Peyer's patch (tissue), 4 donors: ENCODE measurements at regions not wholly inside any gene's neighbourhood (a gene's known extent, or its start where the extent isn't known, plus 50 kb on each side); places are given as distances from the start of the nearest gene placed in this dataset.

Source experiments
- POLR2A ChIP-seq, 2 donors: fragments of 450-650 bp; IDR thresholded peaks; one replicate each; pipeline ENCODE4 v1.5.1; 2017; ENCODE audit warnings: antibody characterized with exemption in 2 of 2, mild to moderate bottlenecking in 2 of 2, moderate library complexity in 2 of 2
- TF ChIP-seq, protein P1 (sequence below), 6 experiments: fragments of 450-650 bp in 4 of 6; fragments of 200-600 bp in 2 of 6; sonication (generic) in 1 of 6; IDR thresholded peaks; one replicate each; pipeline ENCODE4 v1.5.1; 2017 to 2019; ENCODE audit warnings: antibody characterized with exemption in 6 of 6, mild to moderate bottlenecking in 3 of 6, moderate library complexity in 1 of 6

GRCh38 chr6:167671977-167672687 is 154.6 kb upstream of the AFDN start:
- TF ChIP-seq, protein P1, sequence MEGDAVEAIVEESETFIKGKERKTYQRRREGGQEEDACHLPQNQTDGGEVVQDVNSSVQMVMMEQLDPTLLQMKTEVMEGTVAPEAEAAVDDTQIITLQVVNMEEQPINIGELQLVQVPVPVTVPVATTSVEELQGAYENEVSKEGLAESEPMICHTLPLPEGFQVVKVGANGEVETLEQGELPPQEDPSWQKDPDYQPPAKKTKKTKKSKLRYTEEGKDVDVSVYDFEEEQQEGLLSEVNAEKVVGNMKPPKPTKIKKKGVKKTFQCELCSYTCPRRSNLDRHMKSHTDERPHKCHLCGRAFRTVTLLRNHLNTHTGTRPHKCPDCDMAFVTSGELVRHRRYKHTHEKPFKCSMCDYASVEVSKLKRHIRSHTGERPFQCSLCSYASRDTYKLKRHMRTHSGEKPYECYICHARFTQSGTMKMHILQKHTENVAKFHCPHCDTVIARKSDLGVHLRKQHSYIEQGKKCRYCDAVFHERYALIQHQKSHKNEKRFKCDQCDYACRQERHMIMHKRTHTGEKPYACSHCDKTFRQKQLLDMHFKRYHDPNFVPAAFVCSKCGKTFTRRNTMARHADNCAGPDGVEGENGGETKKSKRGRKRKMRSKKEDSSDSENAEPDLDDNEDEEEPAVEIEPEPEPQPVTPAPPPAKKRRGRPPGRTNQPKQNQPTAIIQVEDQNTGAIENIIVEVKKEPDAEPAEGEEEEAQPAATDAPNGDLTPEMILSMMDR (IDR thresholded peaks at IDR 0.05): no peak
- no peak for TF ChIP-seq POLR2A (IDR thresholded peaks at IDR 0.05)
